Stimulated activated CD4-positive, alpha-beta T cell treated with anti-CD3 and anti-CD28 coated beads, TNF-alpha, amount 100 ng/mL, for 24 hours (primary cell): ENCODE measurements at regions not wholly inside any gene's neighbourhood (a gene's known extent, or its start where the extent isn't known, plus 50 kb on each side); places are given as distances from the start of the nearest gene placed in this dataset.
A peak's percentile ranks its signal among the peaks of the same experiment; 100 is the strongest.
"Not testable (repeated sequence)": the region's sequence is repeated elsewhere in the genome, so short reads cannot be mapped to it uniquely, and the experiment has no call there.

ENCODE experiments used
- DNase-seq, 3 experiments: peaks; one replicate each; pipeline ENCODE4 v3.0.0-alpha.2; 2020; ENCODE audit warnings: low read depth in 3 of 3

GRCh38 chr16:31581065-31581464 lies 53.4 kb downstream of the AHSP start:
- DNase-seq: not testable (repeated sequence)

- DNase-seq: not testable (repeated sequence)
These were observed 74.2 kb downstream of the AHSP start for GRCh38 chr16:31601737-31602384.

DNA sequence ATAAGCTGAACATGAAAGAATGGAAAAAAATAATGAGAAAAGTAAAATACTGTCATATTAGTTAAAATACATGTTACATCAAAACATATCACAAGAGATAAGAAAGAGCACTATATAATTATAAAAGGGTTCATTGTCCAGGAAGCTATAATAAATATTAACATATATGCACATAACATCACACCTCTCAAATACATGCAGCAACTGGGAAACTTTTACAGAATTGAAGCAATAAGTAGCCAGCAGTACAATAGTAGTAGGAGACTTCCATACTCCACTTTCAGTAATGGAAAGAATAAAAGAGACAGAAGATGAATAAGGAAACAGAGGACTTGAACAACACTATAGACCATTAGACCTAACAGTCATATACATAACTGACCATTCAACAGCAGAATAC lies 90.4 kb downstream of the AHSP start:
- no peak for DNase-seq

GRCh38 chr16:31636433-31636832 lies 108.7 kb downstream of the AHSP start:
- no peak for DNase-seq

GRCh38 chr16:31641279-31641678 lies 113.6 kb downstream of the AHSP start:
- DNase-seq: no peak

- DNase-seq: not testable (repeated sequence)
These were observed 128.0 kb downstream of the AHSP start for GRCh38 chr16:31655674-31656073.

DNA sequence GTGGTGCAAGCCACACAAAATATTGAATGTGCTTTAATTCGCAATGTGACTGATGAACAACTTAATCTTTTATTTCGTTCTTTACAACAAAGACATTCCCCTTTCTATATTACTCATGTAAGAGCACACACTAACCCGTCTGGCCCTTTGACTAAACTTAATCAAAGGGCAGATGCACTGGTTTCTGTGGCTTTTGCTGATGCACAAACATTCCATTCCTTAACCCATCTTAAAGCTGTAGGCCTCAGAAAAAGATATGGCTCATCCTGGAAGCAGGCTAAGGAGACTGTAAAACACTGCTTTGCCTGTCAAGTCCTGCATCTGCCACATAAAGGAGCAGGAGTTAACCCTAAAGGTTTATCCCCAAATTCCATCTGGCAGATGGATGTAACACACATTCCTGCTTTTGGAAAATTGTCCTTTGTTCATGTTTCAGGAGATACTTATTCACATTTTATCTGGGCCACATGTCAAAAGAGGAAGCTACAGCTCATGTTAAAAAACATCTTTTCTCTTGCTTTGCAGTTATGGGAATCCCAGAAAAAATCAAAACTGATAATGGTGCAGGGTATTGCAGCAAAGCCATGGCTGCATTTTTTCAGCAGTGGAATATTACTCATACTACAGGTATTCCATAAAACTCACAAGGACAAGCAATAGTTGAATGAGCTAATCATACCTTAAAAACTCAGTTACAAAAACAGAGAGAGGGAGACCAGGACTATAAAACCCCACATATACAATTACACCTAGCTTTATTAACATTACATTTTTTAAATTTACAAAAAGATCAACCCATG lies 137.2 kb downstream of the AHSP start:
- no peak for DNase-seq

DNA sequence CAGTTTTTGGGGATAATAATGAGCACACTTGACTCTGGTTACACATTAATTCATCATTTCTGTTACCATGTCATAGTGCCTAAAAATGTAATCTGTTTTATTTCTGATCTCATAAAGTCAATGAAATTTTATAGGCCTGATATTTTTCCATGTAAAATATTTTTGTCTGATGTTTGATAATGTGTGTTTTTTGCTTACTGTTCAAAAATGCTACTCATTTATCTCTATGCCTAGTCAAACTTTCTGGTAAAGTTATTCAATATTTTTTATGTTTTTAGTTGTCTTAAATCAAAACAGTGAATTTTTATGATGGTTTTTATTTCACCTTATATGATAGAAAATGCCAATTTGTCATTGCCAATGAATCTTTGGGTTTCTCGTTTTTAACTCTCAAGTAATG lies 147.0 kb downstream of the AHSP start:
- no peak for DNase-seq

- no peak for DNase-seq
These were observed 149.0 kb downstream of the AHSP start for GRCh38 chr16:31676731-31677130.

DNA sequence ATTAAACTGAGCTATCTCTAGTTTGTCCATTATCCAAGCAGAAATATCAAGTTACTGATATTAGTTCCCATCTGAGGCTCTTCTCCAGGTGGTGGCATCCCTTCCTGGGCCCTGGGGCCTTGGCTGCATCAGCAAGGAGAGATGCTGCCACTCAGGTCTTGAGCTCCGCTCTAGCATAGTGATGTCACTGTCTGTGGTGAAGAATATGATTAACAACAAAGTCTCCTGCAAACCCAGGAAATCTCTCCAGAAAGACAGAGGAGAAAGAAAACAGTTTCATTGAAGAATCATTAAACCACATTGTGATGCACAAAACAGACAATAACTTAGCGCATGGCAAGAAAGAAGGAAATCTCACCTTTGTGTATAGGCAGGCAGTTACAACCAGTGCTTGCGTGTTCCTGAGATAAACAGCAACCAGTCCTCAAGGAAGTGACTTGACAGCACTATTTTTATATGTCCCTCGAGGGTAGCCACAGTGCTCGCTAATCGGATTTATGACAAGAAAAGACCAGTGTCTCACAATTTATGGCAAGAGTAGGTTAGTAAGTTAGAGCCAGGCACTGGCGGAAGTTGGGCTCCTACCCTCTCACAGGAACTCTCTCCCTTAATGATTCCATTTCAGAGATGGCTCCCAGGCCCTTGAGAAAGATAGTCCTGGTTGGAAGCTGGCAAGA lies 151.1 kb downstream of the AHSP start:
- no peak for DNase-seq

DNA sequence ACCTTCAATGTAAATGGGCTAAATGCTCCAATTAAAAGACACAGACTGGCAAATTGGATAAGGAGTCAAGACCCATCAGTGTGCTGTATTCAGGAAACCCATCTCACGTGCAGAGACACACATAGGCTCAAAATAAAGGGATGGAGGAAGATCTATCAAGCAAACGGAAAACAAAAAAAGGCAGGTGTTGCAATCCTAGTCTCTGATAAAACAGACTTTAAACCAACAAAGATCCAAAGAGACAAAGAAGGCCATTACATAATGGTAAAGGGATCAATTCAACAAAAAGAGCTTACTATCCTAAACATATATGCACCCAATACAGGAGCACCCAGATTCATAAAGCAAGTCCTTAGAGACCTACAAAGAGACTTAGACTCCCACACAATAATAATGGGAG lies 161.6 kb downstream of the AHSP start:
- DNase-seq: not testable (repeated sequence)

GRCh38 chr16:31692338-31692737 lies 164.6 kb downstream of the AHSP start:
- DNase-seq: not testable (repeated sequence)

GRCh38 chr16:31693733-31694132 lies 166.0 kb downstream of the AHSP start:
- DNase-seq: no peak

- no peak for DNase-seq
These were observed 166.8 kb downstream of the AHSP start for GRCh38 chr16:31694461-31694860.

GRCh38 chr16:31695667-31696066 lies 168.0 kb downstream of the AHSP start:
- no peak for DNase-seq

DNA sequence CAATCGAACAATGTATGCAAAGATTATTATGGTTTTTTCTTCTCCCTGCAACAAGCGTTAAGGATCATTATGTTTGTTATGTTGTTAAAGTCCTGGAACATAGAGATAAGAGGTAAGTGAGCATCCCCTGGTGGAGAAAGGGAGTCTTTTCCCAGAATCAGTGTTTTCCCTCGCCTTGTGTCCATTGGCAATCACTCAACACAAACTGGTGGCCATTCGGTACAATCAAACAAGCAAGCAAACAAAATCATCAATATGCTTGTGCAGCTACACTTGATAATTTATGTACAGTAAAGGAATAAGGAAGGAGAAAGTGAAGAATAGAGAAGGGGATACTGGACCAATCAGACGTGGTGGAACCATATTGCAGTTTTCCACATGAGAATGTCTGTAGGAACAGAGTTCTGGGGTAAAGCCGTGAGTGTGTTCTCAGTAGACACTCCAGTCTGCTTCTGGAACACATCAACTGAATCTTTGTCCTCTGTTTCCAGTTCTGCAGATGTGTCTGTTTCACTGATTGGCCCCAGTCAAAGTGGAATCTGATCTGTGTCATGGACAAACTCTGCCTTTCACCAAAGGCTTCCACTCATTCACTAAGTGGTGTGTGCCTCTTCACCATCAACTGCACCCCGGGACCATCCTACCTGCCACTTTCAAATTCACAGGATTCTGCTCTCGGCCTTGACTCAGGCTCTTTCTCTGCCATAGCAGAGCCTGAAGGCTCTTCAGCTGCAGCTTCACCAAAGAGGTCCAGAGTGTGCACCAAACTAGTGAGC lies 169.5 kb downstream of the AHSP start:
- DNase-seq: no peak

GRCh38 chr16:31697744-31698125 lies 170.0 kb downstream of the AHSP start:
- DNase-seq: no peak

GRCh38 chr16:31698901-31699300 lies 171.2 kb downstream of the AHSP start:
- DNase-seq: no peak

DNA sequence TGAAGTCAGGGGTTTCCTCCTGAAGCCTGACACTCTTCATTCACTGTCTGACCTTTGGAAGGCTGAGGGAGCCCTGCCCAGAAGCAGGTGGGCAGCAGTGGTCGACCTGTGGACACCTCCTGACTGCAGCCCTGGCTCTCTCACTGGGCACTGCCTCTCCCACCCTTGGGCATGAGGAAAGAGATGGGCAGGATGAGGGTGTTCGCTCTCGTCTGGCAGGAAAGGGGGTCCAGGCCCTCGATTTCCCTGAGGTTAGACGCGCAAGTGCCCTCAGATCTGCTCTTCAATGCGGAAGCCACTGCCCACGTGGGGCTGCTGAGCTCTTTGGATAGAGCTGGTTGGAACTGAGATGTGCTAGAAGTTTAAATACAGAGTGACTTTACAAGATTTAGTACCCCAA lies 171.9 kb downstream of the AHSP start:
- no peak for DNase-seq

DNA sequence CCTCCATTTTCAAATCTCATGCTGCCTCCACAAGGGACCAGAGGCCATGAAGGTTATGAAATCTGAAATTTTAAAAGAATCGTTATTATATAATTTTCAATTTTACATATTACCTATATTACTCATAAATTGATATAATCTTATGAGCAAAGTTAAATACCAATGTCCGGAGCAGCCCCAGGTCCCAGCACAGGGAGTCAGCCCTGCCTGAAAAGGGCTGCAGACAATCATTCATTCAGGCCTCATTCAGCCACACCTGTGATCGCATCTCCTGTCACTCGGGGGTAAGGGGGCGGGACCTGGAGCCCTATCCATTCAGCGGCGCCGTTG lies 172.5 kb downstream of the AHSP start:
- no peak for DNase-seq

DNA sequence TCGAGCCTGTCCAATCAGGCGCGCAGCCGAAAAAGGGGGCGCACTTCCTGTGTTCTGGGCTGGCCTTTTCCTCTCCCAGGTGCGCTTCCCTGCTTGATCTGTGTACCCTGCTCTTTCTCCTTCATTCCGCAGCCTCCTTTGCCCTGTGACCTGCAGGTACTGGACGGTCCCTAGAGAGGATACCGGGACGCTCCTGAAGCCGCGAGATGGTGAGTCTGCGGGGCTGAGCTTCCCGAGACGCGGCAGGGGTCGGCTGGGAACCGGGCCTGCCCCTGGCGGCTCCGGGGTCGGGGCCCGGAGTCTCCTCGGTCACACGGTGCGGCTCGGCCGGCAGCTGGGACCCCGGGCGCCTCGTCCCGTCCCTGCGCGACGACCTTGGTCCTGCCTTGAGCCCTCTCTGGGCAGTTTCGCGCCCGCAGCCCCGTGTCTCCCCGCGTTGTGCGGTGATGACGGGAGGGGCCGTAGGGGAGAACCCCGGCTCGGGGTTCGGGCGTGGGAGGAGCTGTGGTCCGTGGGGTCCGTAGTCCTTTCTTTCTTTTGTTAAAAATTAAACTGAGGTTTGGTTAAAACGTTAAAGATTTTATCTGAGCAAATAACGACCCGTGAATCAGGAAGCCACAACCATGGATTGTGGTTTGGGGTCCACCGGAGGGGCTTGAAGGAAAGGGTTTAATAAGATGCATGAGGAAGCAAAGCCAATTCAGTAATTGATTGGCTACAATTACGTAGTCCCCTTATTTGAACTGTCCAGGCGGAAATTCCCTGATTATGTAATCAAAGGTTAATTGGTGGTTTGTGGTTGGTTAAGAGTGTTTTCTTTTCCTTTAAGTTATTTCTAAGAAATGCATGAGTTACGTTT lies 172.8 kb upstream of the ZNF267 start:
- peak; percentile 71 to 83 (median 77) for DNase-seq
